ENCODE measurements at regions not wholly inside any gene's neighbourhood (a gene's known extent, or its start where the extent isn't known, plus 50 kb on each side); places are given as distances from the start of the nearest gene placed in this dataset.
"Not testable (repeated sequence)": the region's sequence is repeated elsewhere in the genome, so short reads cannot be mapped to it uniquely, and the experiment has no call there.

GRCh38 chr12:93994721-93995120, 153.7 kb upstream of the PLXNC1 start:
- Mint-ChIP-seq H3K4me3 (no peak overlapping the region), H3K9me3 (no peaks in the 10 kb centered on the region), H3K4me1 (no peaks in the 10 kb centered on the region), H3K36me3 (no peaks in the 10 kb centered on the region), H3K27ac (no peak overlapping the region)
- no peak for DNase-seq (ENCODE audit: low spot score in 2 of 2)
- peak; percentile 8 for ATAC-seq

DNA sequence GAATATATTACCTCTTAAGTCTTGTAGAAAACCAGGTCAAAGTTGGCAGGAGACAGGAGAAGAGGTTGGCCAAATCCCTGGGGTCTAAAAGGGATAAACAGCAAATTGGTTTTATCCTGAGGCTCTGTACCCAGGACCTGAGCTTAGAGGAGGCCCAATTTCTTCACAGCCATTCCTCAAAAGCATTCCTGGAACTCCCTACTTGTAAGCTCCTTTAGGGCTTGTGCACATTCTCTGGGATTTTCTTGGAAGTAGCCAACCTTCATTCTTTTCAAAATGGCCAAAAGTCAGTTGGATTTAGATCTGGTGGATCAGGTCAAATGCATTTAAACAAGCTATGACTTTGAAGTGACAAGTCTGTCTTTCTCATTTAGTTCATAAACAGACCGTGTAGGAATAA, 152.1 kb upstream of the PLXNC1 start:
- DNase-seq (ENCODE audit: low spot score in 2 of 2) (no peak), ATAC-seq (no peak)
- Mint-ChIP-seq H3K36me3 (no peaks in the 10 kb centered on the region), H3K27ac (no peak overlapping the region), H3K9me3 (no peaks in the 10 kb centered on the region), H3K4me3 (no peak overlapping the region), H3K4me1 (no peaks in the 10 kb centered on the region)

GRCh38 chr12:94001691-94002090, 146.7 kb upstream of the PLXNC1 start:
- Mint-ChIP-seq H3K9me3 (no peaks in the 10 kb centered on the region), H3K4me1 (no peaks in the 10 kb centered on the region), H3K36me3 (no peaks in the 10 kb centered on the region), H3K4me3 (no peak overlapping the region), H3K27ac (no peak overlapping the region)
- DNase-seq (ENCODE audit: low spot score in 2 of 2) = no peak
- ATAC-seq = no peak

DNA sequence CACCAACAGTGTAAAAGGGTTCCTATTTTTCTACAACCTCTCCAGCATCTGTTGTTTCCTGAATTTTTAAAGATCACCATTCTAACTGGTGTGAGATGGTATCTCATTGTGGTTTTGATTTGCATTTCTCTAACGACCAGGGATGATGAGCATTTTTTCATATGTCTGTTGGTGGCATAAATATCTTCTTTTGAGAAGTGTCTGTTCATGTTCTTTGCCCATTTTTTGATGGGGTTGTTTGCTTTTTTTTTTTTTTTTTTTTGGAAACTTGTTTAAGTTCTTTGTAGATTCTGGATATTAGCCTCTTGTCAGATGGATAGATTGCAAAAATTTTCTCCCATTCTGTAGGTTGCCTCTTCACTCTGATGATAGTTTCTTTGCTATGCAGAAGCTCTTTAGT, 145.5 kb upstream of the PLXNC1 start:
- not testable (repeated sequence) for H3K27ac Mint-ChIP-seq; H3K36me3 Mint-ChIP-seq; ATAC-seq; H3K4me1 Mint-ChIP-seq; H3K4me3 Mint-ChIP-seq; DNase-seq (ENCODE audit: low spot score in 2 of 2); H3K9me3 Mint-ChIP-seq

DNA sequence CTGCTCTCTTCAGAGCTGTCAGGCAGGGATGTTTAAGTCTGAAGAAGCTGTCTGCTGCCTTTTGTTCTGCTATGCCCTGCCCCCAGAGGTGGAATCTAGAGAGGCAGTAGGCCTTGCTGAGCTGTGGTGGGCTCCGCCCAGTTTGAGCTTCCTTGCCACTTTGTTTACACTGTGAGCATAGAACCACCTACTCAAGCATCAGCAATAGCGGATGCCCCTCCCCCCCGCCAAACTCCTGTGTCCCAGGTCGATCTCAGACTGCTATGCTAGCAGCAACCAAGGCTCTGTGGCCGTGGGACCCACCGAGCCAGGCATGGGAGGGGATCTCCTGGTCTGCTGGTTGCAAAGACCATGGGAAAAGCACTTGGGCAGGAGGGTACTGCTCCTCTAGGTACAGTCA, 140.5 kb upstream of the PLXNC1 start:
- not testable (repeated sequence) for H3K4me1 Mint-ChIP-seq; H3K9me3 Mint-ChIP-seq; H3K4me3 Mint-ChIP-seq; H3K27ac Mint-ChIP-seq; DNase-seq (ENCODE audit: low spot score in 2 of 2); ATAC-seq; H3K36me3 Mint-ChIP-seq

DNA sequence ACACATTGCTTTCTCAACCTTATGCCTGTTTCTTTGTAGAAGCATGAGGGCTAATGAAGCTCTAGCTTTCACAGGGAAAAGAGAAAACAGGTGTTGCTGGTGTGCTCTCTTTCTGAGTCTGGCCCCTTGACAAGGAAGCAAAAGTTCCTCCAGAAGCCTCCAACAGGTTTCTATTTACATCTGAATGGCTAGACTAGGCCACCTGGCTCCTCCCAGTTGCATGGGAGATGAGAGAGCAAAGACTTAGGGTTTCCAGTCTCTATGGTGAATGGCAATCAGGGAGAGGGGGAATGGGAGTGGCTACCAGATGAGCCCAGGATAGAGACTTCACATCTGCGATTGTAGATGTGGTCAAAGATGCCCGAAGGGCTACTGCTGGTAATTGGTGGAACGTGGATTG, 138.1 kb upstream of the PLXNC1 start:
- Mint-ChIP-seq H3K4me3 (no peak overlapping the region), H3K9me3 (peaks cover 3% of the 10 kb centered on the region), H3K36me3 (peaks cover 7% of the 10 kb centered on the region), H3K27ac (no peak overlapping the region), H3K4me1 (peaks cover 7% of the 10 kb centered on the region)
- DNase-seq (ENCODE audit: low spot score in 2 of 2) (no peak), ATAC-seq (no peak)

DNA sequence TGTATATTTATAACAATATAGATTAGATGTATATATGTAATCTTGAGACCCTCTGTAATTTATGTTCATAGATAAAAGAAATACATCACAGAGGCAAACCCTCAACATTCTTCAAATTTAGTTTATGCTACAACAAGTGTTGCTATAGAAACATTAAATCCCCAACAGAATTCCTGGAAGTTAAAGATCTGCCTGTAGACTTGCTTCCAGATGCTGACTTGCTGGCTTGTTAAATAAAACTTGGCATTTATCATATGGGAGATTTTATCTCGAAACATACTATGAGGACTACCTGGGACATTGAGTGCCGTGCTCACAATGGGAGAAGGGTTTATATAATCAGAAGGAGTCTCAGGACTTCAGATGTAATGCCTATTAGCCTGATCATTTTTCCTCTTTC, 136.3 kb upstream of the PLXNC1 start:
- Mint-ChIP-seq H3K4me1 (peaks cover 7% of the 10 kb centered on the region), H3K27ac (no peak overlapping the region), H3K4me3 (no peak overlapping the region), H3K9me3 (peaks cover 15% of the 10 kb centered on the region), H3K36me3 (peaks cover 7% of the 10 kb centered on the region)
- ATAC-seq (no peak), DNase-seq (ENCODE audit: low spot score in 2 of 2) (no peak)

- H3K4me1 Mint-ChIP-seq = peaks cover 7% of the 10 kb centered on the region
- peaks cover 7% of the 10 kb centered on the region for H3K36me3 Mint-ChIP-seq
- peak overlapping the region; percentile 36 for H3K27ac Mint-ChIP-seq
- no peak for ATAC-seq
- DNase-seq (ENCODE audit: low spot score in 2 of 2) = no peak
- peaks cover 15% of the 10 kb centered on the region for H3K9me3 Mint-ChIP-seq
- no peak overlapping the region for H3K4me3 Mint-ChIP-seq
Observed at GRCh38 chr12:94012590-94012989, 135.8 kb upstream of the PLXNC1 start.

DNA sequence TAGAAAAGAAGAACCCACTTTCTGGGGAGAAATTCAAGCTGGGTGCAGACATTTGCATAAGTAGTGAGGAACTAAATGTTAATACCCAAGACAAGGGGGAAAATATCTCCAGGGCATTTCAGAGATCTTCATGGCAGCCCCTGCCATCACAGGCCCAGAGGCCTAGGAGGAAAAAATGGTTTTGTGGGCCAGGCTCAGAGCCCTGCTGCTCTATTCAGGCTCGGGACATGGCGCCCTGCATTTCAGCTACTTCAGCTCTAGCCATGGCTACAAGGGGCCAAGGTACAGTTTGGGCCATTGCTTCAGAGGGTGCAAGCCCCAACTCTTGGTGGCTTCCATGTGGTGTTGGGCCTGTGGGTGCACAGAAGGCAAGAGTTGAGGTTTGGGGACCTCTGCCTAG, 131.1 kb upstream of the PLXNC1 start:
- not testable (repeated sequence) for H3K27ac Mint-ChIP-seq; DNase-seq (ENCODE audit: low spot score in 2 of 2); H3K4me3 Mint-ChIP-seq; ATAC-seq; H3K4me1 Mint-ChIP-seq; H3K36me3 Mint-ChIP-seq
- H3K9me3 Mint-ChIP-seq = peaks cover 25% of the 10 kb centered on the region

GRCh38 chr12:94020335-94020734, 128.0 kb upstream of the PLXNC1 start:
- H3K27ac Mint-ChIP-seq = no peak overlapping the region
- H3K36me3 Mint-ChIP-seq = no peaks in the 10 kb centered on the region
- no peaks in the 10 kb centered on the region for H3K4me1 Mint-ChIP-seq
- peaks cover 30% of the 10 kb centered on the region for H3K9me3 Mint-ChIP-seq
- no peak for DNase-seq (ENCODE audit: low spot score in 2 of 2)
- H3K4me3 Mint-ChIP-seq = no peak overlapping the region
- no peak for ATAC-seq

DNA sequence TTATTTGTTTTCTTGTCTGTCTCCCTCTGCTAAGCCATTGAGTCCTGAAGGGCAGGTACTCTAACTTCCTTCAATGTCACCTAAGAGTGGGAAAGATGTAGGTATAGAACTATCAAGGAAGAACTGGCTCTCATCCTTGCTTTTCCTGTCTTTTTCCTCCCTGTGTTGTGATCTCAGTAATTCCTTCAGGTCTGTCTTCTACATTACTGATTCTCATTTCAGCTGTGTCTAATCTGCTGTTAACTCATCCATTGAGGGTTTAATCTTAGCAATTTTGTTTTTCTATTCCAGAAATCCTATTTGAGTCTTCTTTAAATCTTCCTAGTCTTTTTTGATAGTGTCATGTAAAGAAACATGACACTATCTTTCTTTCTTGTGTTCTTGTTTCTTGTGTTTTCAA, 124.5 kb upstream of the PLXNC1 start:
- H3K9me3 Mint-ChIP-seq = peaks cover 11% of the 10 kb centered on the region
- no peaks in the 10 kb centered on the region for H3K4me1 Mint-ChIP-seq
- H3K27ac Mint-ChIP-seq = no peak overlapping the region
- no peaks in the 10 kb centered on the region for H3K36me3 Mint-ChIP-seq
- H3K4me3 Mint-ChIP-seq = no peak overlapping the region
- ATAC-seq (no peak), DNase-seq (ENCODE audit: low spot score in 2 of 2) (no peak)

- no peak overlapping the region for H3K27ac Mint-ChIP-seq
- DNase-seq (ENCODE audit: low spot score in 2 of 2) = no peak
- no peaks in the 10 kb centered on the region for H3K36me3 Mint-ChIP-seq
- H3K4me3 Mint-ChIP-seq = no peak overlapping the region
- H3K9me3 Mint-ChIP-seq = peaks cover 8% of the 10 kb centered on the region
- no peaks in the 10 kb centered on the region for H3K4me1 Mint-ChIP-seq
- no peak for ATAC-seq
Observed at GRCh38 chr12:94025068-94025467, 123.3 kb upstream of the PLXNC1 start.

DNA sequence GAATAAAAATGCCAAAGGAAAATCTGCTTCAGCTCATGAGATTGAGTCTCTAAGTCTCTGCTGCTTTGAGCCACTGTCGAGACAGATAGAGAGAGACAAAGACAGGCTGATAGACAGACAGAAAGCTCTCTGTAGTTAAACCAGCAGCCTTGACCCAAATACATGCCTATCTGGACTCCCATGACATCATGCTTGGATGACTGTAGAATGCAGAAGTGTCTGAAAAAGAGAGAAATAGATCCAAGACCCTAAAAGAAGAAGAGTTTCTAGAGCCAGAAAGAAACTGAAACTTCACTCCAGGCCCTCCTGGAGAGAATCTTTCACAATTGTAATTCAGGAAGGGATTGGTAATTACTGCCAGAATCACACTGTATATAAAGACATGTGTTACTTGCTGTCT, 122.6 kb upstream of the PLXNC1 start:
- peaks cover 8% of the 10 kb centered on the region for H3K9me3 Mint-ChIP-seq
- no peak overlapping the region for H3K4me3 Mint-ChIP-seq
- ATAC-seq = no peak
- no peak overlapping the region for H3K27ac Mint-ChIP-seq
- H3K4me1 Mint-ChIP-seq = peaks cover 1% of the 10 kb centered on the region
- DNase-seq (ENCODE audit: low spot score in 2 of 2) = no peak
- no peaks in the 10 kb centered on the region for H3K36me3 Mint-ChIP-seq

- Mint-ChIP-seq H3K36me3 (no peaks in the 10 kb centered on the region), H3K4me3 (no peak overlapping the region), H3K4me1 (peaks cover 6% of the 10 kb centered on the region), H3K9me3 (peaks cover 8% of the 10 kb centered on the region), H3K27ac (no peak overlapping the region)
- ATAC-seq (no peak), DNase-seq (ENCODE audit: low spot score in 2 of 2) (no peak)
Observed at GRCh38 chr12:94026596-94026995, 121.8 kb upstream of the PLXNC1 start.

DNA sequence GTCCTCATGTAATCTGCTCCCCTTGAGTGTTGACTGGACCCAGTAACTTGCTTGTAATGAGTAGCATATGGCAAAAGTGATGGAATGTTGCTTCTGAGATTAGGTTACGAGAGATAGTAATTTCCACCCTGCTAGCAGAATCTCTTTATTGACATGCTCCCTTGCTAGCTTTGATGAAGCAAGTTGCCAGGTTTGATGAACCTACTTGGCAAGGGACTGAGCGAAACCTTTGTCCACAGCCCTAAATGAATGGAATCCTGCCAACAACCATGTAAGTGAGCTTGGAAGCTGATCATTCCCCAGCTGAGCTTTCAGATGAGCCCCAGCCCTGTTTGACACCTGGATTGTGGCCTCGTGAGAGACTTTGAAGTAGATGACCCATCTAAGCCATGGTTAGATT, 120.8 kb upstream of the PLXNC1 start:
- no peaks in the 10 kb centered on the region for H3K36me3 Mint-ChIP-seq
- peaks cover 6% of the 10 kb centered on the region for H3K4me1 Mint-ChIP-seq
- DNase-seq (ENCODE audit: low spot score in 2 of 2) (no peak), ATAC-seq (no peak)
- no peak overlapping the region for H3K4me3 Mint-ChIP-seq
- peaks cover 8% of the 10 kb centered on the region for H3K9me3 Mint-ChIP-seq
- H3K27ac Mint-ChIP-seq = no peak overlapping the region

DNA sequence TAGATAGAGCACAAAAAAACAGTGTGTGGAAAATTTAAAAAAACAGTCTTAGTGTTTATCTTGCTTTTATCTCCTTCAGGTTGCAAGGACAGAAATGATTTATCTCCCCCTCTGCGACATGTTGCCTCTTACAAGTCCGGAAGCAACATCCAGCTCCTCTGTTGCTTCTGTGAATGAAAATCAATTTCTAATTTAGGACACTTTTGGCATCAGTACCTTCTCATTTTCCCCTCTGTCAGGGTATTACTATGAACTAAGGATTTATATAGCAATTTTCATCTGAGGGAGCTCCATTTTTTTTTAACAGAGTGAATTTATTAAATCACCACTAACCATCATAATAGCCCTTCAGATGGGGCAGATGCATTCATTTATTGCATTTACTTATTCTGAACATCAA, 116.6 kb upstream of the PLXNC1 start:
- no peaks in the 10 kb centered on the region for H3K9me3 Mint-ChIP-seq
- ATAC-seq = no peak
- no peaks in the 10 kb centered on the region for H3K36me3 Mint-ChIP-seq
- no peak for DNase-seq (ENCODE audit: low spot score in 2 of 2)
- H3K27ac Mint-ChIP-seq = no peak overlapping the region
- H3K4me1 Mint-ChIP-seq = peaks cover 6% of the 10 kb centered on the region
- H3K4me3 Mint-ChIP-seq = no peak overlapping the region

DNA sequence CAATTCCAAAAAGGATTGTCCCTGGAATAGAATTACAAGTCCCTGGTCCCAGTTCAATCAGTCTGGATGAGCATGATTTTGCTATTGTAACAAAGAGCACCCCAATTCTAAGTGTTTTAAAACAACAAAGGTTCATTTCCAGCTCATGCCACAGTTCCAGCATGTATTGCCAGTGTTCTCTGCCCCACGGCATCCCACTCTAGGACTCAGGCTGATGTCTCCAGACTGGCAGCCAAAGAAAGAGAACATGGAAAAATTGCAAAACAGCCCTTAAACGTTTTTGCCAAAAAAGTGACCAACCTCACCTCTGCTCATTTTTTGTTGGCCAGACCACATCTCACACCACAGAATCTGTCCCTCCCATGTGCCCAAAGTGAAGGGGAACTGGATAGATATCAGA, 116.0 kb upstream of the PLXNC1 start:
- no peak overlapping the region for H3K4me3 Mint-ChIP-seq
- H3K9me3 Mint-ChIP-seq = no peaks in the 10 kb centered on the region
- no peak for ATAC-seq
- H3K27ac Mint-ChIP-seq = no peak overlapping the region
- DNase-seq (ENCODE audit: low spot score in 2 of 2) = no peak
- peaks cover 6% of the 10 kb centered on the region for H3K4me1 Mint-ChIP-seq
- H3K36me3 Mint-ChIP-seq = no peaks in the 10 kb centered on the region
